HFF-Myc (cell line): ENCODE measurements at regions not wholly inside any gene's neighbourhood (a gene's known extent, or its start where the extent isn't known, plus 50 kb on each side); places are given as distances from the start of the nearest gene placed in this dataset.
A peak's percentile ranks its signal among the peaks of the same experiment; 100 is the strongest.

ENCODE experiments used
- DNase-seq: peaks from one replicate; pipeline ENCODE4 v3.0.0-alpha.2; 2011; ENCODE audit warnings: low read depth; ENCODE audit errors: extremely low read depth
- H3K4me3 ChIP-seq: replicated peaks from 2 replicates; pipeline ENCODE4 v1.5.1; 2011; ENCODE audit warnings: low read depth, mild to moderate bottlenecking, control low read depth, low read length
- CTCF ChIP-seq: IDR thresholded peaks from 2 replicates; pipeline ENCODE4 v1.5.1; 2012; ENCODE audit warnings: mild to moderate bottlenecking, low read depth, low read length, control low read depth; ENCODE audit errors: missing control alignments

- no peak for TF ChIP-seq CTCF
- H3K4me3 ChIP-seq: no peak overlapping the region
- no peak for DNase-seq
Measured at GRCh38 chr6:129778793-129779192, 68.8 kb upstream of the ARHGAP18 start.

DNA sequence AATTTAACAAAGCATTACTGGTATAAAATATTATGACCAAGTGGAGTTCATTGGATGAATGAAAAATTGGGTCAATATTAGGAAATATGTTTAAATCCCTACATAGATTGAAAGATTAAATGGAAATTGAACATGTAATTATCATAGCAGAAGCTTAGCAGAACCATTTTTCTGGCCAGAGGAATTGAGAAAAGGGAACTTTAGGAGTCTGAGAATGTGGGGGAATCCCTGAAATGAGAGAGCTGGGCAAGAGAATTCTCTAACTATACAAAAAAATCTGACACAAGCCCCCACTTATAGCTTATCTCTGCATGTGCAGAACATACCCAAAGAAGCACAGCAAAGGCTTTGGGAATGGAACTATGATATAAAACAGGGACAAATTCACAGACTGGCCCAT is 67.4 kb upstream of the ARHGAP18 start:
- H3K4me3 ChIP-seq: no peak overlapping the region
- no peak for DNase-seq
- no peak for TF ChIP-seq CTCF

GRCh38 chr6:129776542-129777330 is 66.8 kb upstream of the ARHGAP18 start:
- DNase-seq: no peak
- no peak overlapping the region for H3K4me3 ChIP-seq
- TF ChIP-seq CTCF: no peak

DNA sequence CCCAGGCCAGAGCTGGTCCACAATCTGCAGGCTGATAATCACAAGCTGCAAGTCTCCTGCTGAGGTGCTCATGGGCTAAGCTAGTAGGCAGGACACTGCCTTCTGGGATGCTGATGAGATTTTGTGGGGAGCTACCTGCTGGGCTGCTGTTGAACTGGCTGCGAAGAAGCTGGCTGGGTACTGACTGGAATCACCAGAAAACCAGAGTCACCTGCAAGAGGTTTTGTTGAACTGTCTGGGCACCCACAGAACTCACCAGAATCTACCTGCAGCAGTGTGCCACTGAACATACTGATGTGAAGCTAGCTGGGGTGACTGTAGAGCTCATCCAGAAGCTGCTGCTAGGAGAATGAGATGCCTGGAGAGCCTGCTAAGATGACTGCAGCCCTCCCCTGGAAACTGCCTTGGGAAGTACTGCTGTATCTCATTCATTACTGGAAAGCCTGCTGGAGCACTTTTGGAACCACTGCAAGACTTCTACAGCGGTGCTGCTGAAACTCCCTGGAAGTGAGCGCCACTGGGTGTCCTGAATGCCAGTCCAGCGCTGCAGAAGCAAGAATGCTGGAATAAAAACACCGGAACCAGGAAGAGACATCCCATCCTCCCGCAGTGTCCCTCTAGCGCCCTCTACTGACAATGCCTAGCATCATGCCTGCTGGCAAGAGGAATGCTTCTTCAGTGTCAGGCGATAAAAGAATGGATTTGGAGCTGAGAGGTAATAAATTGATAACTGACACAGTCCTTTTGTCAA is 64.9 kb upstream of the ARHGAP18 start:
- peak; percentile 62 for DNase-seq
- no peak overlapping the region for H3K4me3 ChIP-seq
- peak; percentile 99 for TF ChIP-seq CTCF

GRCh38 chr6:129773304-129773703 is 63.3 kb upstream of the ARHGAP18 start:
- no peak overlapping the region for H3K4me3 ChIP-seq
- no peak for DNase-seq
- TF ChIP-seq CTCF: no peak

DNA sequence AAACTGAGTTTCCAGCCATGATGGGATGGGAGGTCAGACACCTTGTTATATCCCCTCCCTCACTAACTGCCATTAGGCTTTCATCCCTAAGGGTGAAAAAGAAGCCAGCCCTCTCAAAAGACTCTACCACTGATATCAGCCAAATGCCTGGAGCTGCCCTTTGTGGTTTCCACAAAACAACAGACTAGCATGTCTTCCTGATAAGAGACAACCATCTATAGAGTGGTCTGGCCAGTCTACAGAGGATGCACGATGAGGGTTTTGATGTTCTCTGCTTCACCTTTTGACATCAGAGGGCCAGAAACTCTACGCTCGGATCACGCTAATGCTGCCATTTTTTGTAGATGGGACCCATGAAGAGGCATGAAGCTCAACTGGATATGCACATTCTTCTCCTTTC is 61.7 kb upstream of the ARHGAP18 start:
- no peak for DNase-seq
- H3K4me3 ChIP-seq: no peak overlapping the region
- TF ChIP-seq CTCF: no peak
